Neural progenitor cell (in vitro differentiated cells): ENCODE measurements at regions not wholly inside any gene's neighbourhood (a gene's known extent, or its start where the extent isn't known, plus 50 kb on each side); places are given as distances from the start of the nearest gene placed in this dataset.

Experiments
- DNase-seq: peaks from one replicate; pipeline ENCODE4 v3.0.0-alpha.2; 2016; ENCODE audit warnings: low spot score
- H2AFZ ChIP-seq: fragments of 200-600 bp; sonication (generic); replicated peaks from 2 replicates; pipeline ENCODE4 v1.6.1; 2016; ENCODE audit warnings: antibody characterized with exemption
- H3F3A ChIP-seq: fragments of 200-600 bp; sonication (generic); 2 replicates; pipeline ENCODE4 v1.6.1; 2016; ENCODE audit warnings: antibody characterized with exemption, low read depth
- H3K27ac ChIP-seq: fragments of 200-600 bp; sonication (generic); 2 replicates; pipeline ENCODE4 v1.5.1; 2016; ENCODE audit warnings: mild to moderate bottlenecking
- H3K27me3 ChIP-seq: fragments of 200-600 bp; sonication (generic); 2 replicates; pipeline ENCODE4 v1.6.1; 2016; ENCODE audit warnings: mild to moderate bottlenecking, moderate library complexity
- H3K36me3 ChIP-seq: fragments of 200-600 bp; sonication (generic); 2 replicates; pipeline ENCODE4 v1.5.1; 2016
- H3K4me1 ChIP-seq: fragments of 200-600 bp; sonication (generic); 2 replicates; pipeline ENCODE4 v1.6.1; 2016; ENCODE audit warnings: mixed run types
- H3K4me2 ChIP-seq: fragments of 200-600 bp; sonication (generic); 2 replicates; pipeline ENCODE4 v1.6.1; 2016
- H3K4me3 ChIP-seq: fragments of 200-600 bp; sonication (generic); 2 replicates; pipeline ENCODE4 v1.5.1; 2016
- H3K79me2 ChIP-seq: fragments of 200-600 bp; sonication (generic); 2 replicates; pipeline ENCODE4 v1.6.1; 2016; ENCODE audit warnings: low read depth
- H3K9ac ChIP-seq: fragments of 200-600 bp; sonication (generic); 2 replicates; pipeline ENCODE4 v1.6.1; 2016
- H3K9me3 ChIP-seq: fragments of 200-600 bp; sonication (generic); 2 replicates; pipeline ENCODE4 v1.5.1; 2016; ENCODE audit warnings: low read depth
- H4K20me1 ChIP-seq: fragments of 200-600 bp; sonication (generic); 2 replicates; pipeline ENCODE4 v1.6.1; 2016; ENCODE audit warnings: low read depth
- H3K27ac Mint-ChIP-seq: 3 replicates; pipeline ENCODE4 v1.8.0; 2021; ENCODE audit warnings: mixed read lengths
- H3K27me3 Mint-ChIP-seq: 2 replicates; pipeline ENCODE4 v1.8.0; 2022; ENCODE audit warnings: low read depth, mild to moderate bottlenecking, inconsistent platforms, moderate library complexity, mixed read lengths; ENCODE audit not compliant: insufficient read depth
- H3K36me3 Mint-ChIP-seq: 3 replicates; pipeline ENCODE4 v1.8.0; 2021; ENCODE audit warnings: mixed read lengths
- H3K4me1 Mint-ChIP-seq: 3 replicates; pipeline ENCODE4 v1.8.0; 2021; ENCODE audit warnings: mixed read lengths
- H3K4me3 Mint-ChIP-seq: 3 replicates; pipeline ENCODE4 v1.8.0; 2021; ENCODE audit warnings: mild to moderate bottlenecking, moderate library complexity, mixed read lengths
- H3K9me3 Mint-ChIP-seq: 3 replicates; pipeline ENCODE4 v1.8.0; 2020; ENCODE audit warnings: mixed read lengths
- CTCF ChIP-seq: fragments of 200-600 bp; sonication (generic); IDR thresholded peaks from 2 replicates; pipeline ENCODE4 v1.5.1; 2017; ENCODE audit warnings: antibody characterized with exemption, mild to moderate bottlenecking
- EZH2 ChIP-seq: fragments of 200-600 bp; sonication (generic); IDR thresholded peaks from 2 replicates; pipeline ENCODE4 v1.6.1; 2017; ENCODE audit warnings: antibody characterized with exemption, mild to moderate bottlenecking, moderate library complexity
- EZH2phosphoT487 ChIP-seq: fragments of 200-600 bp; sonication (generic); IDR thresholded peaks from 2 replicates; pipeline ENCODE4 v1.6.1; 2017; ENCODE audit warnings: antibody characterized with exemption

GRCh38 chr6:164418262-164418588 lies 891.2 kb downstream of the C6orf118 start:
- Histone ChIP-seq H3K9ac (no peak overlapping the region), H3F3A (no peaks in the 10 kb centered on the region), H3K27ac (no peak overlapping the region), H3K4me2 (no peak overlapping the region), H3K9me3 (peaks cover 5% of the 10 kb centered on the region), H3K27me3 (no peaks in the 10 kb centered on the region), H3K79me2 (no peaks in the 10 kb centered on the region), H2AFZ (no peak overlapping the region), H3K36me3 (no peaks in the 10 kb centered on the region), H3K4me1 (peaks cover 14% of the 10 kb centered on the region), H4K20me1 (no peaks in the 10 kb centered on the region), H3K4me3 (no peak overlapping the region)
- H3K27ac Mint-ChIP-seq = no peak overlapping the region
- no peak for TF ChIP-seq CTCF
- no peak for TF ChIP-seq EZH2phosphoT487
- TF ChIP-seq EZH2 = no peak
- peaks cover 2% of the 10 kb centered on the region for H3K27me3 Mint-ChIP-seq
- peaks cover 33% of the 10 kb centered on the region for H3K4me1 Mint-ChIP-seq
- DNase-seq = no peak
- peaks cover 31% of the 10 kb centered on the region for H3K9me3 Mint-ChIP-seq
- peaks cover 7% of the 10 kb centered on the region for H3K36me3 Mint-ChIP-seq
- H3K4me3 Mint-ChIP-seq = no peak overlapping the region

- Histone ChIP-seq H3K36me3 (no peaks in the 10 kb centered on the region), H3K9me3 (peaks cover 5% of the 10 kb centered on the region), H3K9ac (no peak overlapping the region), H4K20me1 (no peaks in the 10 kb centered on the region), H3K4me1 (peaks cover 14% of the 10 kb centered on the region), H3K79me2 (no peaks in the 10 kb centered on the region), H3K27me3 (no peaks in the 10 kb centered on the region), H3K27ac (no peak overlapping the region), H3K4me3 (no peak overlapping the region), H3K4me2 (no peak overlapping the region), H3F3A (no peaks in the 10 kb centered on the region), H2AFZ (no peak overlapping the region)
- Mint-ChIP-seq H3K4me3 (no peak overlapping the region), H3K4me1 (peaks cover 33% of the 10 kb centered on the region), H3K9me3 (peaks cover 28% of the 10 kb centered on the region), H3K36me3 (peaks cover 7% of the 10 kb centered on the region), H3K27ac (no peak overlapping the region), H3K27me3 (peaks cover 3% of the 10 kb centered on the region)
- TF ChIP-seq EZH2 (no peak), CTCF (peak; percentile 41)
- peak; percentile 24 for DNase-seq
These were observed 891.7 kb downstream of the C6orf118 start for GRCh38 chr6:164417537-164418261.

DNA sequence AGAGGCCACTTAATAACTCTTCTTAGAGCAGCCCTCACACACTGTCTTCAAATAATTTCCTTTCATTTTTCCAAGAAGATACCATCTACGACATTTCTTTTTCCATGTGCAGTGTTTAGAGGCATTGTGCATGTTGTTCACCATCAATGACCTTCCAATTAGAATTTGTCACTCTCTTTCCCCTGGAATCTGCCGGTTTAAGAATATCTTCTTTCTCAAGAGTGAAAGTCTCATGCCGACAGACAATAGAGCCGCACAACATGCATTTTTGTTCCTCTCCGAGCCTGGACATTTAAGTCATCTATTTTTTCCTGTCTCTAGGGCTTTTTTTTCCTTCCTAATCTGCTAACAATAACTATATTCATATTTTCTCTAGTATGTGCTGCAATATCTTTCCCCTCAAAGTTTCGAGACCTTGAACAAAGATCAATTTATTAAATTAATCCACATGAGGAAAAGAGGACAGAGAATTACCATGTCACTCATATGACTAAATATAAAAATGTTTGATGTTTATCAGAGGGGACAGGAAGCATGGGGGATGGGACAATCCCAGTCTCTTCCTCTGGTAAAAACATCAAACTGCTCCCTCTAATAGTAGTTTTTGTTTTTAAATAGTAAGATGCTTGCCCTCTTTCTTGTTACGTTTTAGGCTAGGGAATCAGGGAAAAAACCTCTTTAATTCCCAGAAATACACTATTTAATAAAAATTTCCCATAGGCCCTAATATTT lies 893.4 kb downstream of the C6orf118 start:
- TF ChIP-seq EZH2 (no peak), CTCF (no peak), EZH2phosphoT487 (no peak)
- H3K27me3 ChIP-seq = no peaks in the 10 kb centered on the region
- H3K27ac Mint-ChIP-seq = peak overlapping the region; percentile 58
- no peaks in the 10 kb centered on the region for H4K20me1 ChIP-seq
- peak; percentile 8 for DNase-seq
- no peak overlapping the region for H3K9ac ChIP-seq
- no peak overlapping the region for H3K4me3 Mint-ChIP-seq
- no peak overlapping the region for H3K27ac ChIP-seq
- H3K9me3 Mint-ChIP-seq = peaks cover 13% of the 10 kb centered on the region
- H3K4me1 Mint-ChIP-seq = peaks cover 33% of the 10 kb centered on the region
- H3K36me3 Mint-ChIP-seq = peaks cover 1% of the 10 kb centered on the region
- H3K4me1 ChIP-seq = peaks cover 14% of the 10 kb centered on the region
- H3K4me2 ChIP-seq = no peak overlapping the region
- H2AFZ ChIP-seq = peak overlapping the region; percentile 18
- H3K79me2 ChIP-seq = no peaks in the 10 kb centered on the region
- H3K4me3 ChIP-seq = no peak overlapping the region
- no peaks in the 10 kb centered on the region for H3K36me3 ChIP-seq
- H3K27me3 Mint-ChIP-seq = peaks cover 3% of the 10 kb centered on the region
- H3K9me3 ChIP-seq = no peaks in the 10 kb centered on the region
- no peaks in the 10 kb centered on the region for H3F3A ChIP-seq
